Smooth muscle cell (in vitro differentiated cells): ENCODE measurements at regions not wholly inside any gene's neighbourhood (a gene's known extent, or its start where the extent isn't known, plus 50 kb on each side); places are given as distances from the start of the nearest gene placed in this dataset.

Experiments used
- DNase-seq: peaks from one replicate; lab custom pipeline; 2025; ENCODE audit not compliant: unreplicated experiment; lab: John Stamatoyannopoulos, UW
- H2AFZ ChIP-seq: fragments of 200-600 bp; sonication (generic); 2 replicates; pipeline ENCODE4 v1.6.0; 2016; ENCODE audit warnings: antibody characterized with exemption, low read depth, mild to moderate bottlenecking
- H3F3A ChIP-seq: fragments of 200-600 bp; sonication (generic); 2 replicates; pipeline ENCODE4 v1.6.0; 2017; ENCODE audit warnings: antibody characterized with exemption, low read depth
- H3K27ac ChIP-seq: fragments of 200-600 bp; sonication (generic); 2 replicates; pipeline ENCODE4 v1.5.1; 2016; ENCODE audit warnings: low read depth, mild to moderate bottlenecking
- H3K27me3 ChIP-seq: fragments of 200-600 bp; sonication (generic); 2 replicates; pipeline ENCODE4 v1.6.1; 2016; ENCODE audit warnings: low read depth, mild to moderate bottlenecking
- H3K36me3 ChIP-seq: fragments of 200-600 bp; sonication (generic); 2 replicates; pipeline ENCODE4 v1.5.1; 2016; ENCODE audit warnings: low read depth
- H3K4me1 ChIP-seq: fragments of 200-600 bp; sonication (generic); 2 replicates; pipeline ENCODE4 v1.5.1; 2016; ENCODE audit warnings: low read depth
- H3K4me2 ChIP-seq: fragments of 200-600 bp; sonication (generic); 2 replicates; pipeline ENCODE4 v1.6.0; 2016; ENCODE audit warnings: mild to moderate bottlenecking
- H3K4me3 ChIP-seq: fragments of 200-600 bp; sonication (generic); 2 replicates; pipeline ENCODE4 v1.5.1; 2016; ENCODE audit warnings: mild to moderate bottlenecking
- H3K79me2 ChIP-seq: fragments of 200-600 bp; sonication (generic); 2 replicates; pipeline ENCODE4 v1.6.0; 2016; ENCODE audit warnings: low read depth, mild to moderate bottlenecking
- H3K9ac ChIP-seq: fragments of 200-600 bp; sonication (generic); 2 replicates; pipeline ENCODE4 v1.6.0; 2016; ENCODE audit warnings: low read depth
- H3K9me3 ChIP-seq: fragments of 200-600 bp; sonication (generic); replicated peaks from 2 replicates; pipeline ENCODE4 v1.5.1; 2016; ENCODE audit warnings: low read depth
- H4K20me1 ChIP-seq: fragments of 200-600 bp; sonication (generic); 2 replicates; pipeline ENCODE4 v1.6.0; 2016; ENCODE audit warnings: low read depth
- CTCF ChIP-seq: fragments of 200-600 bp; sonication (generic); IDR thresholded peaks from 2 replicates; pipeline ENCODE4 v1.5.1; 2017; ENCODE audit warnings: borderline replicate concordance, mild to moderate bottlenecking, antibody characterized with exemption; ENCODE audit not compliant: insufficient read depth, poor library complexity, severe bottlenecking
- WGBS: methylation state at CpG from one replicate; pipeline ENCODE4 v1.1.7; 2016; ENCODE audit warnings: low lambda C conversion rate; 5-methylcytosine and 5-hydroxymethylcytosine counted together

GRCh38 chr2:129296396-129296795 lies 683.1 kb upstream of the RAB6C start:
- Histone ChIP-seq H3K4me1 (no peaks in the 10 kb centered on the region), H3K27ac (no peak overlapping the region), H3K9me3 (no peaks in the 10 kb centered on the region), H3K36me3 (no peaks in the 10 kb centered on the region), H2AFZ (no peak overlapping the region), H3K79me2 (no peaks in the 10 kb centered on the region), H3K9ac (no peak overlapping the region), H3F3A (no peaks in the 10 kb centered on the region), H3K4me3 (no peak overlapping the region), H3K4me2 (no peak overlapping the region), H4K20me1 (no peaks in the 10 kb centered on the region), H3K27me3 (no peaks in the 10 kb centered on the region)
- DNase-seq, result no peak
- no peak for TF ChIP-seq CTCF
- 92% methylated on average over 4 of the region's 4 CpGs for WGBS

GRCh38 chr2:129296806-129297205 lies 682.7 kb upstream of the RAB6C start:
- DNase-seq, result no peak
- Histone ChIP-seq H3K79me2 (no peaks in the 10 kb centered on the region), H3K4me1 (no peaks in the 10 kb centered on the region), H3F3A (no peaks in the 10 kb centered on the region), H4K20me1 (no peaks in the 10 kb centered on the region), H3K36me3 (no peaks in the 10 kb centered on the region), H3K27me3 (no peaks in the 10 kb centered on the region), H3K27ac (no peak overlapping the region), H3K4me2 (no peak overlapping the region), H3K4me3 (no peak overlapping the region), H2AFZ (no peak overlapping the region), H3K9me3 (no peaks in the 10 kb centered on the region), H3K9ac (no peak overlapping the region)
- 92% methylated on average over 5 of the region's 5 CpGs for WGBS
- no peak for TF ChIP-seq CTCF

DNA sequence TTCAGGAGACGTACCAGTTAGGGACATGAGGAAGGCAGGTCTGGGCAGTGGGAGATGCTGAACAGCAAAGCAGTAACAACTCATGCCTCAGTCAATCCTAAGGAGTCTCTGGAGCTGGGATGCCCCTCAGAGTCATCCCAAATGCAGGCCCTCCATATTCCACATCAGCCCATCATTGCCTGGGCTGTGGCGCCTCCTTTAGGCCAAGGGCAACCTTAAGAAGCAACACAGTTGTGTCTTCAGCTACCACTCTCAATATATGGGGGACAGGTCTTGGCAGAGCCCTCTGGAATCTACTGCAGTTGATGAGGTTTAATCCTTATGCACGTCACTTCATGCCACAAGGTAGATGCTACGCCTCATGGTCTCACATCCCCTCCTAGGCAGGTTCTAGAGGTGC lies 682.0 kb upstream of the RAB6C start:
- 75% methylated on average over 4 of the region's 4 CpGs for WGBS
- no peaks in the 10 kb centered on the region for H3K79me2 ChIP-seq
- H3K4me3 ChIP-seq, result no peak overlapping the region
- H3K27me3 ChIP-seq, result no peaks in the 10 kb centered on the region
- no peaks in the 10 kb centered on the region for H3K36me3 ChIP-seq
- H4K20me1 ChIP-seq, result no peaks in the 10 kb centered on the region
- no peak for DNase-seq
- TF ChIP-seq CTCF, result no peak
- no peaks in the 10 kb centered on the region for H3F3A ChIP-seq
- no peak overlapping the region for H3K9ac ChIP-seq
- H2AFZ ChIP-seq, result no peak overlapping the region
- no peaks in the 10 kb centered on the region for H3K4me1 ChIP-seq
- no peak overlapping the region for H3K27ac ChIP-seq
- H3K9me3 ChIP-seq, result no peaks in the 10 kb centered on the region
- H3K4me2 ChIP-seq, result no peak overlapping the region

DNA sequence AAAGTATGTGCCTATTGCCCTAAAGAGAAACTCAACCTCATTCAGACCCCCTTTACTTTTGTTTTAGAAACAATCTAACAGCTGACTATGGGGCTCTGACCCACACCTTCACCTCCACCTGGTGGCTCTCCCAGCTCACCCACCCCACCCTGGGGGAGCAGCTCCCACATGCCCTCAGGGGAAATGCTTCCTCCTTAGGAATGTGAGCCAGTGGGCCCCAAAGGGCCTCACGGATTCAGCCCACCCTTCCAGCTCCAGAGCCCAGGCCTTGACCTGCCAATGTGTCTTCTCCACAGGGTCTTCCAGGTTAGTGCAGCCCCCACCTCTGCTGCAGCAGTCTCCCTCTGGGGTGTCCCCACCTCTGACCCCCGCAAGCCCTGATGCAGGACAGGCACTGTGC lies 680.1 kb upstream of the RAB6C start:
- Histone ChIP-seq H3K36me3 (no peaks in the 10 kb centered on the region), H3K27me3 (no peaks in the 10 kb centered on the region), H3K4me3 (no peak overlapping the region), H3K9me3 (no peaks in the 10 kb centered on the region), H3F3A (no peaks in the 10 kb centered on the region), H3K4me2 (no peak overlapping the region), H3K9ac (no peak overlapping the region), H2AFZ (no peak overlapping the region), H3K4me1 (no peaks in the 10 kb centered on the region), H3K79me2 (no peaks in the 10 kb centered on the region), H4K20me1 (no peaks in the 10 kb centered on the region), H3K27ac (no peak overlapping the region)
- no peak for DNase-seq
- 85% methylated on average over 2 of the region's 2 CpGs for WGBS
- TF ChIP-seq CTCF, result no peak
